Activated CD4-positive, alpha-beta memory T cell treated with anti-CD3 and anti-CD28 coated beads for 36 hours (primary cell): ENCODE measurements at regions not wholly inside any gene's neighbourhood (a gene's known extent, or its start where the extent isn't known, plus 50 kb on each side); places are given as distances from the start of the nearest gene placed in this dataset.

Source experiments
- CTCF ChIA-PET: fragments of 350-600 bp; sonication (Branson Sonifier 250); formaldehyde crosslinking; loops from one replicate; lab custom pipeline; 2021; ENCODE audit warnings: antibody characterized with exemption, inconsistent platforms; lab: Charles Lee
- POLR2A ChIA-PET: fragments of 350-600 bp; sonication (Branson Sonifier 250); formaldehyde crosslinking; loops from one replicate; lab custom pipeline; 2021; ENCODE audit warnings: antibody characterized with exemption; lab: Charles Lee
- DNase-seq: peaks from one replicate; pipeline ENCODE4 v3.0.0-alpha.2; 2020
- H3K27ac Mint-ChIP-seq: one replicate; pipeline ENCODE4 v1.8.0; 2021; ENCODE audit warnings: mixed read lengths
- H3K27me3 Mint-ChIP-seq: one replicate; pipeline ENCODE4 v1.8.0; 2021; ENCODE audit warnings: mixed read lengths
- H3K36me3 Mint-ChIP-seq: one replicate; pipeline ENCODE4 v1.8.0; 2021; ENCODE audit warnings: mixed read lengths
- H3K4me1 Mint-ChIP-seq: one replicate; pipeline ENCODE4 v1.8.0; 2021; ENCODE audit warnings: low read depth, mixed read lengths
- H3K4me3 Mint-ChIP-seq: one replicate; pipeline ENCODE4 v1.8.0; 2021; ENCODE audit warnings: mild to moderate bottlenecking, mixed read lengths
- H3K9me3 Mint-ChIP-seq: one replicate; pipeline ENCODE4 v1.8.0; 2021; ENCODE audit warnings: mixed read lengths
- intact Hi-C: fragments of 100-400 bp; cut with micrococcal nuclease; formaldehyde crosslinking; loops from one replicate; pipeline ENCODE4 v1.15.1; 2023

DNA sequence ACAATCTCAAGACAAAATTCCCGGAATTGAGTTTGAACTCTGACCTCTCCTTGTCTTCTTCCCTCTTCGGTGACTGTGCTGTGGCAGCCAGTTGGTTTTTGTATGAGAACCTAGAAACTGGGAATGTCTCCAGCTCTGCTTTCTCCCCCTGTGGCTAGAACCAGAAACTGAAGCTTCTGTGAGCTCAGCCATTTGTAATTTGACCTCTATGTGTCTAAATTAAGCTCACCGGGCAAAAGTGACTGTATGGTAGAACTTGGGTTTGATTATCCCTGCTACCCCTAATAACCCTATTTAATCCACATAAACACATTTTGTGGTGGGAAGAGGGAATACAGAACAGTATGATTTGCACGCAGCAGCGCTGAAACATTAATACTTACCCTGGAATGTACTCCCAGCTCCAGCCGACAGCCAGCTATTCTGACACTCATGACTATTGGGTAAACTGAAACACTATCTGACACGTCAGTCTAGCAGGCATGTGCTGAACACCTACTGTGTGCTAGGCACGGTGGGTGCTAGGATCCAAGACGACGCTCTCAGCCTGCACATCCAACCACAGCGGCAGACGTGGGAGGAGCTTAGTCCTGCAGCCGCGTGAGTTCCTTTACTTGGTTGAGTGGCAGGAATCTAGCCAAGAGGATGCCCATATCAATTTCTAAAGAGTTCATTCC lies 324.8 kb downstream of the SFMBT2 start:
- H3K4me1 Mint-ChIP-seq, result no peaks in the 10 kb centered on the region
- POLR2A ChIA-PET, result no interaction called here
- no peak for DNase-seq
- intact Hi-C loops, result no loop called here
- no peaks in the 10 kb centered on the region for H3K36me3 Mint-ChIP-seq
- no peak overlapping the region for H3K4me3 Mint-ChIP-seq
- peaks cover 12% of the 10 kb centered on the region for H3K27me3 Mint-ChIP-seq
- no peak overlapping the region for H3K27ac Mint-ChIP-seq
- CTCF ChIA-PET, result interaction anchor here (2.8 kb wide), 1 partner anchor 166 kb away, joined by 7 read pairs; no protein-coding TSS in a partner anchor
- H3K9me3 Mint-ChIP-seq, result no peaks in the 10 kb centered on the region

DNA sequence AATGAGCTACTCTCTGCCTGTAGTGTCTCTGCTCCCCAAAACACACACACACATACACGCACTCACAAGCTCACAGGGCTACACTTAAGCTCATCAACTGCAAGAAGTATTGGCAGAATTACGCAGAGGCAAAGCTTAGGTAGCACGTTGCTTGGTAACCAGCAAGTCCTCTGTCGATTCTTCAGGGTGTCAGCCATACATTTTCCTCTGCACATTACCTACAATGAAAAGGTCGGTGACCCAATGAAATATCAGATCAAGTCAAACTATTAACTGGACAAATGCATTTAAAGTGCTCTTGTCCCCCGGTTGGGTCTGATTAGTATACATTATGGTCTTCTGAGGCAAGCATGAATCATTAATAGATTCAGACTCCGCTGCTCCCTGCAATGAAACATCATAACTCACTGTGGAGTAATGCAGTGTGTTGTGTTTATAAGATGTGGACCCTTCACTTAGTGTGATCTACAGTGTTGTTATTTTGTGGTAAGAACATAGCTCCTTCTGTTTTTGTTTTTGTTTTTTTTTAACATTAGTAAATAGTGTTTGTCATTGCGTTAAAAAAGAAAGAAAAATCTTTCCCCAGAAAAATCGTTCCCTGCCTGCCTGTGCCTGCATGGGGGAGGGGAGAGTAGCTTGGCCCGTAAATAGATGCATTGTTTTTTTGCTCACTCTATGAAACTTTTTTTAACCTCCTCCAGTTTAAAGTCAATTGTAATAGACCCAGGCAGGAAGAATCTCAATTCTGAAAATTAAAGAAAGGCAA lies 325.5 kb downstream of the SFMBT2 start:
- Mint-ChIP-seq H3K4me3 (no peak overlapping the region), H3K4me1 (no peaks in the 10 kb centered on the region), H3K9me3 (no peaks in the 10 kb centered on the region), H3K36me3 (no peaks in the 10 kb centered on the region), H3K27me3 (peaks cover 12% of the 10 kb centered on the region), H3K27ac (no peak overlapping the region)
- ChIA-PET POLR2A (no interaction called here), CTCF (interaction anchor here (0.6 to 2.8 kb wide), 3 partner anchors 36 to 173 kb away, joined by 3 to 7 read pairs (median 7); no protein-coding TSS in a partner anchor)
- intact Hi-C loops, result no loop called here
- DNase-seq, result no peak

DNA sequence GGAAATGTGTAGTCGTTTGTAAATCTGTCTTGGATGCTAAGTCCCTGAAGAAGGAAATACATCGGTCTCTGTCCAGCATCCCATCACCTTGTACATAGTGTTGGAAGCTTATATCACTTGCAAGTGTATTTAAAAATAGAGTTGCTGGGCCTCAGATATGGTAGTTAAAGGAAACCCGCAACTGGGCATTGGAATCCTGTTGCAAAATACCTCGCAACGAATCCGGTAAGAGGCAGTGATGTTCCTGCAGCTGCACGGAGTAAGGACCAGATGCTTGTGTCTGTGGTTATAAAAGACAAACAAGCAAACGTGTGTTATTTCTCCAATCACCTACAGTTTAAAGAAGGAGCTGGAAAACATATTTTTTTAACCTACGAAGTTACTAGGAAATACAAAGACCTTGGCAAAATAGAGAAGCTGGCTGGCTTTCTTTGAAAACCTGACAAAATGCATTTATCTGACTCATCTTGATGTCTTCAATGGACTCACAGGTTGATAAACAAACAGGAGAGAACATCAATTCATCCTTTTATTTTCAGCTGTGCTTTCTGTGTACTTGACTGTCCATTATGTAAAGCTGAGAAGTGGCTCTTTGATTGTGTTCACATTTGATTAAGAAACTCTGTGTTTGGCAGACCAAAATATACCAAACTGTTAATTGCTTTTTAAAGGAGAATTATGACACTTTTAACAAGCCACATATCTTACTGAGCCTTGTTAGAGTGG lies 326.4 kb downstream of the SFMBT2 start:
- H3K27ac Mint-ChIP-seq, result no peak overlapping the region
- intact Hi-C loops, result no loop called here
- H3K27me3 Mint-ChIP-seq, result peaks cover 12% of the 10 kb centered on the region
- no peak for DNase-seq
- H3K4me3 Mint-ChIP-seq, result no peak overlapping the region
- POLR2A ChIA-PET, result no interaction called here
- CTCF ChIA-PET, result interaction anchor here (2.4 to 2.8 kb wide), 2 partner anchors 37 to 164 kb away, joined by 7 read pairs; no protein-coding TSS in a partner anchor
- no peaks in the 10 kb centered on the region for H3K4me1 Mint-ChIP-seq
- H3K36me3 Mint-ChIP-seq, result no peaks in the 10 kb centered on the region
- H3K9me3 Mint-ChIP-seq, result no peaks in the 10 kb centered on the region

DNA sequence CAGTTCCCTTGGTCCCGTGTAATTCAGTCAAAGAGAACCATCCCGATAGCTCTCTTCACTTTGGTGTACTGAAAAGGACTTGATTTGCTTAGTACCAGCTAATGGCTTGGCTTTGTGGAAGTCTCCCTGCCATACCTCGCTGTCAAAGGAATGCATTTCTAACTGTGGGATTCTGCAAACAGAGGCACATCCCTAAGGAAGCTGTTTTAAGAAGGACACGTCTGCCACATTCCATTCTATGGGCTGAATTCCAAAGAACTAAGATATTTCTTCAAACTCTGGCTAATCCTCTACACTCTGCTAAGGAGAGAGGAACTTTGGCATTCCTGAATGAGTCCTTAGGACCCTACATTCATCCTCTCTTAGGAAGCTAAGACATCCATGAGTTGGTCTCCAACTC lies 327.9 kb downstream of the SFMBT2 start:
- Mint-ChIP-seq H3K27ac (no peak overlapping the region), H3K9me3 (no peaks in the 10 kb centered on the region), H3K36me3 (no peaks in the 10 kb centered on the region), H3K27me3 (peaks cover 14% of the 10 kb centered on the region), H3K4me1 (no peaks in the 10 kb centered on the region), H3K4me3 (no peak overlapping the region)
- DNase-seq, result no peak
- intact Hi-C loops, result no loop called here
- ChIA-PET CTCF (interaction anchor here (2.4 kb wide), 1 partner anchor 38 kb away, joined by 7 read pairs; no protein-coding TSS in a partner anchor), POLR2A (no interaction called here)

- ChIA-PET CTCF (no interaction called here), POLR2A (no interaction called here)
Measured at GRCh38 chr10:7077880-7078279, 333.0 kb downstream of the SFMBT2 start.

GRCh38 chr10:7075851-7076250 lies 335.0 kb downstream of the SFMBT2 start:
- no peaks in the 10 kb centered on the region for H3K36me3 Mint-ChIP-seq
- no peak overlapping the region for H3K27ac Mint-ChIP-seq

More at GRCh38 chr10:7077880-7078279, 333.0 kb downstream of the SFMBT2 start:
- Mint-ChIP-seq H3K27ac (no peak overlapping the region), H3K9me3 (no peaks in the 10 kb centered on the region), H3K4me1 (no peaks in the 10 kb centered on the region), H3K27me3 (peaks cover 15% of the 10 kb centered on the region), H3K4me3 (no peak overlapping the region), H3K36me3 (no peaks in the 10 kb centered on the region)
- DNase-seq, result no peak
- intact Hi-C loops, result no loop called here

DNA sequence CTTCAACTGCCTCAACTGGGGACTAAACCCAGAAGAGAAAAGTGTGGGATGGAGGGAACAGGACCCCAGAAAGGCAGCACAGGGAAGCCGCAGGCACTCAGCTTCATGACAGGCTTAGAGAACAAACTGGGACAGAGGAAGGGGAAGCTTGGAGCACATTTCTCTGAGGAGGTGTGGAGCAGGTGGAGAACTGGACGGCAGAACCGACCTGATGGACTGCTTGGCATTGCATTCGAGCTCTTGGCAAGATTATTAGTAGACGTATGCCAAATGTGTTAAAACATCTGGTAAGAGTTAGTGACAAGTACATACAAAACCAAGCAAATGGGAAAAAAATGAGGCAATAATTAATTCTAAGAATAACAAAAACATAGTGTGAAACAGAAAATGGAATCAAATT lies 335.7 kb downstream of the SFMBT2 start:
- Mint-ChIP-seq H3K27me3 (peaks cover 13% of the 10 kb centered on the region), H3K36me3 (no peaks in the 10 kb centered on the region), H3K4me1 (no peaks in the 10 kb centered on the region), H3K4me3 (no peak overlapping the region), H3K9me3 (no peaks in the 10 kb centered on the region), H3K27ac (no peak overlapping the region)
- ChIA-PET CTCF (no interaction called here), POLR2A (no interaction called here)
- DNase-seq, result no peak
- intact Hi-C loops, result no loop called here

More at GRCh38 chr10:7075851-7076250, 335.0 kb downstream of the SFMBT2 start:
- Mint-ChIP-seq H3K27me3 (peaks cover 13% of the 10 kb centered on the region), H3K9me3 (no peaks in the 10 kb centered on the region), H3K4me3 (no peak overlapping the region), H3K4me1 (no peaks in the 10 kb centered on the region)
- DNase-seq, result no peak
- POLR2A ChIA-PET, result no interaction called here
- CTCF ChIA-PET, result no interaction called here
- intact Hi-C loops, result no loop called here

GRCh38 chr10:7071421-7071820 lies 339.4 kb downstream of the SFMBT2 start:
- intact Hi-C loops, result no loop called here
- H3K4me3 Mint-ChIP-seq, result no peak overlapping the region
- no peak overlapping the region for H3K27ac Mint-ChIP-seq
- peaks cover 11% of the 10 kb centered on the region for H3K27me3 Mint-ChIP-seq
- H3K36me3 Mint-ChIP-seq, result no peaks in the 10 kb centered on the region
- no peak for DNase-seq
- H3K4me1 Mint-ChIP-seq, result no peaks in the 10 kb centered on the region
- H3K9me3 Mint-ChIP-seq, result no peaks in the 10 kb centered on the region
- ChIA-PET CTCF (no interaction called here), POLR2A (no interaction called here)

- Mint-ChIP-seq H3K36me3 (no peaks in the 10 kb centered on the region), H3K27ac (no peak overlapping the region), H3K9me3 (no peaks in the 10 kb centered on the region), H3K4me1 (no peaks in the 10 kb centered on the region), H3K27me3 (peaks cover 9% of the 10 kb centered on the region), H3K4me3 (no peak overlapping the region)
- CTCF ChIA-PET, result interaction anchor here (1.4 kb wide), 1 partner anchor 153 kb away, joined by 3 read pairs; no protein-coding TSS in a partner anchor
- no peak for DNase-seq
- intact Hi-C loops, result no loop called here
- POLR2A ChIA-PET, result no interaction called here
Measured at GRCh38 chr10:7070950-7071349, 339.9 kb downstream of the SFMBT2 start.

DNA sequence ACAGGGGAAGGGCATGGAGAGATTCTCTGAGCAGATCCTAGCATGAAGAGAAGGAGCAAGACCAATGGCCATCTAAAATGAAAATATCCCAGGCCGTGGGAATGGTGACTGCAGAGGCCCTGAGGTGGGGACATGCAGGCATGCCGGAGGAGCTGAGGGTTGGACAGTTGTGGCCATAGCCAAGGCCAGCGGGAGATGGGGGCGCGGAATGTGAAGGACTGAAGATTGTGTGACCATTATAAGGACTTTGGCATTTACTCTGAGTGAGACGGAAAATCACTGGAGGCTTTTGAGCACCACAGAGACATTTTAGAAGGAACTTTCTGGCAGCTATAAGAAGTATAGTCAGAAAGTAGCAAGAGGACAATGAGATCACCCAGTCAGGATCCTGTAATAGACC lies 341.1 kb downstream of the SFMBT2 start:
- H3K9me3 Mint-ChIP-seq, result no peaks in the 10 kb centered on the region
- no peak overlapping the region for H3K27ac Mint-ChIP-seq
- no peak overlapping the region for H3K4me3 Mint-ChIP-seq
- POLR2A ChIA-PET, result no interaction called here
- intact Hi-C loops, result no loop called here
- H3K36me3 Mint-ChIP-seq, result no peaks in the 10 kb centered on the region
- H3K4me1 Mint-ChIP-seq, result no peaks in the 10 kb centered on the region
- CTCF ChIA-PET, result interaction anchor here (1.4 kb wide), 1 partner anchor 152 kb away, joined by 3 read pairs; no protein-coding TSS in a partner anchor
- H3K27me3 Mint-ChIP-seq, result peaks cover 4% of the 10 kb centered on the region
- no peak for DNase-seq

GRCh38 chr10:7056216-7056615 lies 354.6 kb downstream of the SFMBT2 start:
- DNase-seq, result no peak
- ChIA-PET POLR2A (no interaction called here), CTCF (interaction anchor here (1.3 kb wide), 1 partner anchor 24 kb away, joined by 3 read pairs; no protein-coding TSS in a partner anchor)
- Mint-ChIP-seq H3K27ac (no peak overlapping the region), H3K36me3 (no peaks in the 10 kb centered on the region), H3K4me3 (no peak overlapping the region), H3K4me1 (no peaks in the 10 kb centered on the region), H3K9me3 (no peaks in the 10 kb centered on the region), H3K27me3 (no peaks in the 10 kb centered on the region)
- intact Hi-C loops, result no loop called here

- H3K36me3 Mint-ChIP-seq, result no peaks in the 10 kb centered on the region
- H3K27me3 Mint-ChIP-seq, result no peaks in the 10 kb centered on the region
- no peaks in the 10 kb centered on the region for H3K4me1 Mint-ChIP-seq
- no peak overlapping the region for H3K4me3 Mint-ChIP-seq
- H3K9me3 Mint-ChIP-seq, result peaks cover 5% of the 10 kb centered on the region
- ChIA-PET POLR2A (no interaction called here), CTCF (interaction anchor here (0.6 to 1.2 kb wide), 2 partner anchors 23 to 135 kb away, joined by 3 read pairs; no protein-coding TSS in a partner anchor)
- intact Hi-C loops, result no loop called here
- no peak overlapping the region for H3K27ac Mint-ChIP-seq
- no peak for DNase-seq
Measured at GRCh38 chr10:7054915-7055314, 355.9 kb downstream of the SFMBT2 start.
